ENCODE measurements at regions not wholly inside any gene's neighbourhood (a gene's known extent, or its start where the extent isn't known, plus 50 kb on each side); places are given as distances from the start of the nearest gene placed in this dataset.

- TF ChIP-seq, protein P1, sequence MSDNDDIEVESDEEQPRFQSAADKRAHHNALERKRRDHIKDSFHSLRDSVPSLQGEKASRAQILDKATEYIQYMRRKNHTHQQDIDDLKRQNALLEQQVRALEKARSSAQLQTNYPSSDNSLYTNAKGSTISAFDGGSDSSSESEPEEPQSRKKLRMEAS (IDR thresholded peaks at IDR 0.05) = no peak
- no peak for TF ChIP-seq EP300 (IDR thresholded peaks at IDR 0.05; ENCODE audit: borderline replicate concordance)
- no peak for TF ChIP-seq YY1 (IDR thresholded peaks at IDR 0.05; ENCODE audit: low read depth)
- TF ChIP-seq FOXM1 (IDR thresholded peaks at IDR 0.05; ENCODE audit: borderline replicate concordance, low read depth) = no peak
- no peak for TF ChIP-seq TCF12 (IDR thresholded peaks at IDR 0.05; ENCODE audit: low read depth)
- no peak for TF ChIP-seq ZBTB7A (IDR thresholded peaks at IDR 0.05; ENCODE audit: low read depth)
- TF ChIP-seq, protein P2, sequence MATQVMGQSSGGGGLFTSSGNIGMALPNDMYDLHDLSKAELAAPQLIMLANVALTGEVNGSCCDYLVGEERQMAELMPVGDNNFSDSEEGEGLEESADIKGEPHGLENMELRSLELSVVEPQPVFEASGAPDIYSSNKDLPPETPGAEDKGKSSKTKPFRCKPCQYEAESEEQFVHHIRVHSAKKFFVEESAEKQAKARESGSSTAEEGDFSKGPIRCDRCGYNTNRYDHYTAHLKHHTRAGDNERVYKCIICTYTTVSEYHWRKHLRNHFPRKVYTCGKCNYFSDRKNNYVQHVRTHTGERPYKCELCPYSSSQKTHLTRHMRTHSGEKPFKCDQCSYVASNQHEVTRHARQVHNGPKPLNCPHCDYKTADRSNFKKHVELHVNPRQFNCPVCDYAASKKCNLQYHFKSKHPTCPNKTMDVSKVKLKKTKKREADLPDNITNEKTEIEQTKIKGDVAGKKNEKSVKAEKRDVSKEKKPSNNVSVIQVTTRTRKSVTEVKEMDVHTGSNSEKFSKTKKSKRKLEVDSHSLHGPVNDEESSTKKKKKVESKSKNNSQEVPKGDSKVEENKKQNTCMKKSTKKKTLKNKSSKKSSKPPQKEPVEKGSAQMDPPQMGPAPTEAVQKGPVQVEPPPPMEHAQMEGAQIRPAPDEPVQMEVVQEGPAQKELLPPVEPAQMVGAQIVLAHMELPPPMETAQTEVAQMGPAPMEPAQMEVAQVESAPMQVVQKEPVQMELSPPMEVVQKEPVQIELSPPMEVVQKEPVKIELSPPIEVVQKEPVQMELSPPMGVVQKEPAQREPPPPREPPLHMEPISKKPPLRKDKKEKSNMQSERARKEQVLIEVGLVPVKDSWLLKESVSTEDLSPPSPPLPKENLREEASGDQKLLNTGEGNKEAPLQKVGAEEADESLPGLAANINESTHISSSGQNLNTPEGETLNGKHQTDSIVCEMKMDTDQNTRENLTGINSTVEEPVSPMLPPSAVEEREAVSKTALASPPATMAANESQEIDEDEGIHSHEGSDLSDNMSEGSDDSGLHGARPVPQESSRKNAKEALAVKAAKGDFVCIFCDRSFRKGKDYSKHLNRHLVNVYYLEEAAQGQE (IDR thresholded peaks at IDR 0.05; ENCODE audit: low read depth) = no peak
- TF ChIP-seq, protein P3, sequence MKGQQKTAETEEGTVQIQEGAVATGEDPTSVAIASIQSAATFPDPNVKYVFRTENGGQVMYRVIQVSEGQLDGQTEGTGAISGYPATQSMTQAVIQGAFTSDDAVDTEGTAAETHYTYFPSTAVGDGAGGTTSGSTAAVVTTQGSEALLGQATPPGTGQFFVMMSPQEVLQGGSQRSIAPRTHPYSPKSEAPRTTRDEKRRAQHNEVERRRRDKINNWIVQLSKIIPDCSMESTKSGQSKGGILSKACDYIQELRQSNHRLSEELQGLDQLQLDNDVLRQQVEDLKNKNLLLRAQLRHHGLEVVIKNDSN (IDR thresholded peaks at IDR 0.05) = no peak
- TF ChIP-seq EGR1 (IDR thresholded peaks at IDR 0.05) = no peak
- no peak for TF ChIP-seq NFIC (IDR thresholded peaks at IDR 0.05)
- TF ChIP-seq TAF1 (IDR thresholded peaks at IDR 0.05; ENCODE audit: low read depth) = no peak
- no peak for TF ChIP-seq CEBPB (IDR thresholded peaks at IDR 0.05)
Measured at GRCh38 chr12:115320451-115320850, 636.5 kb upstream of the TBX3 start.
